Pulmonary artery endothelial cell (primary cell): ENCODE measurements at regions not wholly inside any gene's neighbourhood (a gene's known extent, or its start where the extent isn't known, plus 50 kb on each side); places are given as distances from the start of the nearest gene placed in this dataset.
"Not testable (repeated sequence)": the region's sequence is repeated elsewhere in the genome, so short reads cannot be mapped to it uniquely, and the experiment has no call there.

Experiments
- DNase-seq: peaks from one replicate; pipeline ENCODE4 v3.0.0-alpha.2; 2011; ENCODE audit warnings: low read depth, low spot score

DNA sequence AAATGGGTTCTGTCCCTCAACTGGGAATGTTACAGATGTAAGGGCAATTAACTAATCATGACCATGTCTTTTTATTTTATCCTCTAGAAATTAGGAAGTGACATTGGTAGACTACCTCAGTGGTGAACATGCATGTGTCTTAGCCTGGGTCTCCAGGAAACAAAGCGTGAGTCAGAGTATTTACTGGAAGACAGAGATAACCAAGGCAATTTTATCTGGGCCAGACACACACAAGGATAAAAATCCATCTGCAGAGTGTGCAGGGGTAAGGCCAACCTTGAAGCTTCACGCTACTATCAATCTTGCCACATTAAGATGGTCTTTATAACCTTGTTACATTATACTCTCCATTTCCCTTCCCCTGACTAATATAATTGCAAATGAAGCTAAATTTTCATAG is 487.5 kb downstream of the SUCLG1 start:
- DNase-seq, result no peak

- DNase-seq, result no peak
Measured at GRCh38 chr2:83970217-83970929, 488.7 kb downstream of the SUCLG1 start.

GRCh38 chr2:83969085-83969484 is 490.0 kb downstream of the SUCLG1 start:
- no peak for DNase-seq

- DNase-seq, result no peak
Measured at GRCh38 chr2:83967854-83968253, 491.2 kb downstream of the SUCLG1 start.

DNA sequence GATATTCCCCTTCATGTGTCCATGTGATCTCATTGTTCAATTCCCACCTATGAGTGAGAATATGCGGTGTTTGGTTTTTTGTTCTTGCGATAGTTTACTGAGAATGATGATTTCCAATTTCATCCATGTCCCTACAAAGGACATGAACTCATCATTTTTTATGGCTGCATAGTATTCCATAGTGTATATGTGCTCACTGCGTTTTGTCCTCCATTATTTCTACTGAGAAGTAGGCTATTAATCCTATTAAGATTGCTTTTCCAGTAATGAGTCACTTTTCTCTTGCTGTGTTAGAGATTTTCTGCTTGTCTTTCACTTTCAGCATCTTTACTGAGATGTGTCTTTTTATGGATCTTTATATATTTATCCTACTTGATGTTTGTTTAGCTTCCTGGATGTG is 492.1 kb downstream of the SUCLG1 start:
- not testable (repeated sequence) for DNase-seq

DNA sequence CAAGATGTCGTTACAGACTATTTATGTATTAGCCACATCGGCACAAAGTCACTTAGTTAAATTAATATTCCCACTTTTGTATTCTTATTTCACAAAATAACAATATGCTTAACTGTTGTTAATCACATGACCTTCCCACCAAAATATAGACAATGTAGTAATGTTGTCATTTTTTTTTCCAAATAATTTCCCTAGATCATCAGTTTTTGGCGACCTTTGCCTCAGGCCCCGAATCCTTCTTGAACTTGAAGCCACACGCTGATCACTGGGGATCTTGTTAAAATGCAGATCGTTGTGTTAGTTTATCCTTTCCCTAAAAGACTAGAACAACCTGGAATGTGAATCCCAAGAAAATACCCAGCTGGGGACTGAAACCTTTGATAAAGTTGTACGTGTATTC is 497.6 kb downstream of the SUCLG1 start:
- no peak for DNase-seq

GRCh38 chr2:83960371-83960770 is 498.7 kb downstream of the SUCLG1 start:
- DNase-seq, result no peak

- no peak for DNase-seq
Measured at GRCh38 chr2:83959266-83959665, 499.8 kb downstream of the SUCLG1 start.

DNA sequence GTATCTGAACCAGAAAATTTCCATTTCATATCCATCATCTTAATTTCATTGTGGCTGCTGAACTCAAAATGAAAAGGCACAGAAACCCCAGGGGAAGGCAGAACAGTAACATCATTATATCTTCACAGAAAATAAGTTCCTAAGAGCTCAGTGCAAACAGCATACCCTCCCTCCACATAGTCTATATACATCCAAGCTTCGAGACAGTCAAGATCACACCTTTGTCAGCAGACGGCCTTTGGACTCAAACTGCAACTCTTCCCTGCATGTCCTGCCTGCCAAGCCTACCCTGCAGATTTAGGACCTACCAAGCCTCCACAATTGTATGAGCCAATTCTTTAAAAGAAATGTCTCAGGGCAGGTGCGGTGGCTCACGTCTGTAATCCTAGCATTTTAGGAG is 502.1 kb downstream of the SUCLG1 start:
- no peak for DNase-seq

DNA sequence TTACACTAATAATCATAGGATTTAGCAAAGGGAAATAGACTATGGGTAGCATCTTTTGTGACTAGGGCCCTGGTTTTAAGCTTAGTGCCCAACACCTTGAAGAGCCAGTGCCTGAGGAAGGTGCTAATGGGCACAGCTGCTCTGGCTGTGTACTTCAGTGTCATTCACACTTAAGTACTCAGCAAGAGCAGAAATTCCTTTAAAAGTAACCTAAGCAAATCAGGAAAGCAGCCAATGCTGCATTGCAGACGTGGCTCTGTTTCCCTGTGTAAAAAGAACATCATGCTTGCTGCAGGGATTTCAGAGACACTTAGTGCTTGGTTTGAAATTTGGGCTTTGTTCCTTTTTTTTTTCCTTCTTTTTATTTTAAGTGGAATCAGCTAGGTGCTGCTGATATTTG is 505.4 kb downstream of the SUCLG1 start:
- no peak for DNase-seq

DNA sequence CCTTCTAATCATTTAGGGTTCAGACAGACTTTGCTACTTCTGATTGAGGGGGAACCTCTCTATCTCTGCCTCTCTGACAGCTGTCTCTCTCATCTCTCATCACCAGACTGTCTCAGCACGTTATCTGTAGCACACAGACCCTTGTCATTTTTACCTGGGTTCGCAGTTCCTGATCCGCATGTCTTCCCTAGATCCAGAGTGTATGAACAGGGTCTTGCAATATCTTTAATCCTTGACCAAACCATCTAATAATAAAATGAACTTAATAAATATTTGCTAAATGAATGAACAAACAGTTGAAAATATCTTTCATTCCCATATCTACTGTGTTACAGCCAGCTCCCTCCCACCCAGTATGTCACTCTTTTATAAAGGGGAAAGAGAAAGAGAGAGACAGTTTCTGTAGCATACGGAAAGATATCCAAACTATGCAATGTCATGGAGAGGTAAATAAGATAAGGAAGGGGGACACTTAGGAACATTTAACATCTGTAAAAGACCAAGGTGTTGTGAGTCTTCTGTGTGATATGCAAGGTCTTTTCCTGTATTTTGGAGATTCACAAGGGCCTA is 507.6 kb downstream of the SUCLG1 start:
- DNase-seq, result no peak

DNA sequence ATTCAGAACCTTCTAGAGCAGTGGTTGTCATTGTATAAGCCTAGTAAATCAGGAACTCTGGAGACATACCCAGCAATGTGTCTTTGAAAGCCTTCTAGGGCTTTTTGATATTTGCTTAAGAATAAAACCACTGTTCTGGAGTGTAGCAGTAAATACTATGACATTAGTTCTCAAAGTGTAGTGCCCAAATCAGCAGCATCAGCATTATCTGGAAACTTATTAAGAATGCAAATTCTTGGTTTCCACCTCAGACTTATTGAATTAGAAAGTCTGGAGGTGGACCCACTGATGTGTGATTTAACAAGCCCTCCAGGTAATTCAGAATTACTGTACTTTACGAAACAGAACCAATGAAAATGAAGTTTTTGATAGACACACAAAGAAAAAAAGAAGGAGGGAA is 509.7 kb downstream of the SUCLG1 start:
- DNase-seq, result no peak

- DNase-seq, result no peak
Measured at GRCh38 chr2:83944191-83944590, 514.9 kb downstream of the SUCLG1 start.

DNA sequence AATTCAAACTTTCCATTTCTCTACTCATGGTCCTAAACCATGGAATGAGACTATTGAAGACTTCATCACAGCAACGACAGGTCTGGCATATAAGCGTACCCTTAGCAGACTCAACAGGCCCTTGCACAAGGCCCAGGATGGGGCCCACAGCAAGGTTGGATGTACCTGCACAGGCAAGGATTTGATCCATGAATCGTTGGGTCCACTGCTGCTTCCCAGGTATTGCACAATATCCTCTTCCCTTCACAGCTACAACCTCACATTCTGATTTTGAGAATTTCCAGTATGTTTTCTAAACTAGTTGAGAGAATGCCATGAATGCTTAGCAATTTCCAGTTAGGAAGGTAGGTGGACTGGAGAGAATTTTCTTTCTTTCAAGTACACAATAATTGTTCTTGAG is 515.8 kb downstream of the SUCLG1 start:
- no peak for DNase-seq

GRCh38 chr2:83941886-83942285 is 517.2 kb downstream of the SUCLG1 start:
- no peak for DNase-seq

- no peak for DNase-seq
Measured at GRCh38 chr2:83933749-83934148, 525.3 kb downstream of the SUCLG1 start.

DNA sequence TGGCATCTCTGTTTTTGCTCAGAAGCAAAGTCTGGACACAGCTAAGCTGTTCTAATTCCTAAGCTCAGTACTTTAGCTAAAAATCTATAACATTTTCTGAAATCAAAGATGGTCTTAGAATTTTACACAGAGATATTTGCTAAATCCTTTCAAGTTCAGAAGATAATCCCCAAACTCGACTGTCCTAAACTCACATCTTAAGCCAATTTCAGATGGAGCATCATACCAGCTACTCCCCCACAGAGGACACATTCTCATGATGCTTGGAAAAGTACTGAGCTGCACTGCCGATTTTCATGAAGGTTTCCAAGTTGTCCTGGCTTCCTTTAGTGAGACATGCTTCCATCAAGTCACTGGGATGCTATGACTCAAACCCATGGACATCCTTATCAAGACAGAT is 535.5 kb downstream of the SUCLG1 start:
- no peak for DNase-seq

DNA sequence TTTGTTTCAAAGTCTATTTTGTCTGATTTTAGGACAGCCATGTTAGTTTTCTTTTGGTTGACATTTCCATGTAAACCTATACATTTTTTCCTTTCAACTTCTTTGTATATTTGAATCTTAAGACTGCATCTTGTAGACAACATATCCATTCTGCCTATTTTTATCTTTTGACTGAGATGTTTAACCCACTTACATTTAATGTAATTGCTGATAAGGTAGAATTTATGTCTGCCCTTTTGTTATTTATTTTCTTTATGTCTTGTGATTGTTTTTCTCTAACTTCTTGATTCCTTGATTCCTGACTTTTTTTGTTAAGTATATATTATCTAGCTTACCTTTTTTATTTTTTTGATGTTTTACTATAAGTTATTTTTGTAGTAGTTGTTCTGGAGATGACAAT is 542.5 kb downstream of the SUCLG1 start:
- no peak for DNase-seq

DNA sequence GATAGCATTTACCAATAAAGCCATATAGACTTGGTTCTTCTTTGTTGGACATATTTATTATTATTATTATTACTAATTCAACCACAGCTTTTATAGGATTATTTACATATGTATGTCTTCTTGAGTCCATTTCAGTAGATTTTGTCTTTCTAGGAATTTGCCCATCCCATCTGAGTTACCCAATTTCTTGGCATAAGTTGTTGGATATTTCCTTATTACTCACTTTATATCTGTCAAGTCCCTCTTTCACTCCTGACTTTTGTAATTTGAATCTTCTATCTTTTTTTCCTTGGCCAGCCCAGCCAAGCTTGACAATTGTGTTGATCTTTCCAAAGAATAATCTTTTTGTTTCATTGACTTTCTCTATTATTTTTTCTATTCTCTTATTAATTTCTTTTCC is 543.7 kb downstream of the SUCLG1 start:
- DNase-seq, result no peak

GRCh38 chr2:83908750-83909149 is 550.3 kb downstream of the SUCLG1 start:
- no peak for DNase-seq

- DNase-seq, result no peak
Measured at GRCh38 chr2:83901317-83901716, 557.8 kb downstream of the SUCLG1 start.

- DNase-seq, result no peak
Measured at GRCh38 chr2:83900862-83901261, 558.2 kb downstream of the SUCLG1 start.

DNA sequence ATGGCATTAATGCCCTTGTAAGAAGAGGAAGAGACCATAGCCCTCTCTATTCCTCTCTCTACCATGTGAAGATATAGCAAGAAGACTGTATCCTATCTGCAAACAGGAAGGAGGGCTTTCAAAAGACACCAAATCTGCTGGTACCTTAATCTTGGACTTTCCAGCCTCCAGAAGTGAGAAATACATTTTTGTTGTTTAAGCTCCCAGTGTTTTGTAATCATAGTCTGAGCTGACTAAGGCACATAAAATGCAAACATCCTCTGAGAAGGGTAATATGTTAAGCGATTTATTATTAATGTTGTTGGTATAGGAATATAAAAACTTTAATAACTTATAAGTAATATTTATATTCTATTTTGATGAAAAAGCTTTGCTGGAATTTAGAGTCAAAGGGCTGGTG is 559.8 kb downstream of the SUCLG1 start:
- DNase-seq, result no peak

DNA sequence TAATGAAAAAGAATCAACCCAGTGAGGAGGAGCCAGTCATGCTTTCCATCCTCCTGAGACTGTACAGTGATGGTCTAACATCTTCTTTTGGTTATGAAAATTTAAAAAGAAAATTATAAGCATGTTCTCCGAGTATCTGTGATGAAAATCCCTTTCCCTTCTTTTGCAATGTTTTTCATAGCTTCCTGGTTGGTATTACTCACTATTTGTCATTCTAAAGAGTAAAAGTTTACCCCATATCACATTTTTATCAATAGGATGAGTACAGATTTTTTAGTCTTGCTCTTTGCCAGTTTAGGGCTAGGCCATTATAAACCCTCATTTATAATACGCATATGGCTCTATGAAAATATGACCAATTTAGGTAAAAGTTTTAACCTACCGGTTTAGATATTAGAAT is 564.1 kb downstream of the SUCLG1 start:
- no peak for DNase-seq
